ENCODE measurements at regions not wholly inside any gene's neighbourhood (a gene's known extent, or its start where the extent isn't known, plus 50 kb on each side); places are given as distances from the start of the nearest gene placed in this dataset.

GRCh38 chr11:119941636-119942411 is 196.1 kb downstream of the TRIM29 start:
- no peak for DNase-seq (ENCODE audit: low read depth)

- DNase-seq (ENCODE audit: low read depth) = no peak
Measured at GRCh38 chr11:119941171-119941570, 196.7 kb downstream of the TRIM29 start.

- DNase-seq (ENCODE audit: low read depth) = no peak
Measured at GRCh38 chr11:119940401-119940976, 197.4 kb downstream of the TRIM29 start.

GRCh38 chr11:119937412-119937811 is 200.5 kb downstream of the TRIM29 start:
- DNase-seq (ENCODE audit: low read depth) = no peak

GRCh38 chr11:119936426-119936825 is 201.5 kb downstream of the TRIM29 start:
- no peak for DNase-seq (ENCODE audit: low read depth)

- DNase-seq (ENCODE audit: low read depth) = no peak
Measured at GRCh38 chr11:119935349-119935925, 202.5 kb downstream of the TRIM29 start.

GRCh38 chr11:119934866-119935265 is 203.0 kb downstream of the TRIM29 start:
- no peak for DNase-seq (ENCODE audit: low read depth)

- no peak for DNase-seq (ENCODE audit: low read depth)
Measured at GRCh38 chr11:119934267-119934666, 203.6 kb downstream of the TRIM29 start.

GRCh38 chr11:119933584-119933983 is 204.3 kb downstream of the TRIM29 start:
- no peak for DNase-seq (ENCODE audit: low read depth)

- no peak for DNase-seq (ENCODE audit: low read depth)
Measured at GRCh38 chr11:119932828-119933562, 204.0 kb upstream of the NECTIN1 start.

GRCh38 chr11:119928047-119928446 is 199.0 kb upstream of the NECTIN1 start:
- DNase-seq (ENCODE audit: low read depth) = no peak

GRCh38 chr11:119924017-119924416 is 195.0 kb upstream of the NECTIN1 start:
- DNase-seq (ENCODE audit: low read depth) = no peak

GRCh38 chr11:119921571-119921970 is 192.6 kb upstream of the NECTIN1 start:
- DNase-seq (ENCODE audit: low read depth) = no peak

- DNase-seq (ENCODE audit: low read depth) = no peak
Measured at GRCh38 chr11:119920666-119921387, 191.8 kb upstream of the NECTIN1 start.

- no peak for DNase-seq (ENCODE audit: low read depth)
Measured at GRCh38 chr11:119919656-119920055, 190.7 kb upstream of the NECTIN1 start.

GRCh38 chr11:119918347-119918746 is 189.3 kb upstream of the NECTIN1 start:
- DNase-seq (ENCODE audit: low read depth) = no peak

GRCh38 chr11:119916568-119916967 is 187.6 kb upstream of the NECTIN1 start:
- DNase-seq (ENCODE audit: low read depth) = no peak

- DNase-seq (ENCODE audit: low read depth) = no peak
Measured at GRCh38 chr11:119912229-119912628, 183.2 kb upstream of the NECTIN1 start.

- DNase-seq (ENCODE audit: low read depth) = no peak
Measured at GRCh38 chr11:119910650-119911049, 181.7 kb upstream of the NECTIN1 start.

GRCh38 chr11:119910051-119910450 is 181.1 kb upstream of the NECTIN1 start:
- no peak for DNase-seq (ENCODE audit: low read depth)

GRCh38 chr11:119909495-119909894 is 180.5 kb upstream of the NECTIN1 start:
- DNase-seq (ENCODE audit: low read depth) = no peak

Data from HT1080 (cell line).